ENCODE measurements at regions not wholly inside any gene's neighbourhood (a gene's known extent, or its start where the extent isn't known, plus 50 kb on each side); places are given as distances from the start of the nearest gene placed in this dataset.

DNA sequence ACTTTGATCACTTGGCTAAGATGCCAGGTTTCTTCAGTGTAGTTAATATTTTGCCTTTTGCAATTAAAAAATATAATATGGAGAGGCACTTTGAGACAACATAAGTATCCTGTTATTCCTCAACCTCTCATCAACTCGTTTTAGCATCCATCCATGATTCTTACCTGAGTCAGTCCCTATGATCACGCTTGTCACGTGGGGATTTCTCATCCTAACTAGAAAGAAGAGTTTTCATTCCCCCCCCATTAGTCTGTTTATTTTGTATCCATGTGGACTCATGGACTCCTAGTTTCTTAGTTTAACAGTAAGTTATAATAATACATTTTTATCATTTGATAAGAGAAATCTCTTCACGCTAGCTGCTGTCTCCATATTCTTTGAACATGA lies 110.3 kb downstream of the SLC25A47 start:
- Histone ChIP-seq H3K9me3 (no peaks in the 10 kb centered on the region), H3K27me3 (no peaks in the 10 kb centered on the region), H3K4me3 (no peak overlapping the region), H3K36me3 (no peaks in the 10 kb centered on the region), H3K4me1 (peaks cover 3% of the 10 kb centered on the region), H3K27ac (no peak overlapping the region)
- WGBS = 90% methylated on average over 4 of the region's 4 CpGs
- no peak for TF ChIP-seq EP300 (IDR thresholded peaks at IDR 0.05)
- TF ChIP-seq, protein P1, sequence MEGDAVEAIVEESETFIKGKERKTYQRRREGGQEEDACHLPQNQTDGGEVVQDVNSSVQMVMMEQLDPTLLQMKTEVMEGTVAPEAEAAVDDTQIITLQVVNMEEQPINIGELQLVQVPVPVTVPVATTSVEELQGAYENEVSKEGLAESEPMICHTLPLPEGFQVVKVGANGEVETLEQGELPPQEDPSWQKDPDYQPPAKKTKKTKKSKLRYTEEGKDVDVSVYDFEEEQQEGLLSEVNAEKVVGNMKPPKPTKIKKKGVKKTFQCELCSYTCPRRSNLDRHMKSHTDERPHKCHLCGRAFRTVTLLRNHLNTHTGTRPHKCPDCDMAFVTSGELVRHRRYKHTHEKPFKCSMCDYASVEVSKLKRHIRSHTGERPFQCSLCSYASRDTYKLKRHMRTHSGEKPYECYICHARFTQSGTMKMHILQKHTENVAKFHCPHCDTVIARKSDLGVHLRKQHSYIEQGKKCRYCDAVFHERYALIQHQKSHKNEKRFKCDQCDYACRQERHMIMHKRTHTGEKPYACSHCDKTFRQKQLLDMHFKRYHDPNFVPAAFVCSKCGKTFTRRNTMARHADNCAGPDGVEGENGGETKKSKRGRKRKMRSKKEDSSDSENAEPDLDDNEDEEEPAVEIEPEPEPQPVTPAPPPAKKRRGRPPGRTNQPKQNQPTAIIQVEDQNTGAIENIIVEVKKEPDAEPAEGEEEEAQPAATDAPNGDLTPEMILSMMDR (IDR thresholded peaks at IDR 0.05) = no peak
- no peak for TF ChIP-seq POLR2A (IDR thresholded peaks at IDR 0.05)
- TF ChIP-seq POLR2AphosphoS5 (IDR thresholded peaks at IDR 0.05) = no peak
- DNase-seq (ENCODE audit: low spot score in 2 of 2) = no peak

DNA sequence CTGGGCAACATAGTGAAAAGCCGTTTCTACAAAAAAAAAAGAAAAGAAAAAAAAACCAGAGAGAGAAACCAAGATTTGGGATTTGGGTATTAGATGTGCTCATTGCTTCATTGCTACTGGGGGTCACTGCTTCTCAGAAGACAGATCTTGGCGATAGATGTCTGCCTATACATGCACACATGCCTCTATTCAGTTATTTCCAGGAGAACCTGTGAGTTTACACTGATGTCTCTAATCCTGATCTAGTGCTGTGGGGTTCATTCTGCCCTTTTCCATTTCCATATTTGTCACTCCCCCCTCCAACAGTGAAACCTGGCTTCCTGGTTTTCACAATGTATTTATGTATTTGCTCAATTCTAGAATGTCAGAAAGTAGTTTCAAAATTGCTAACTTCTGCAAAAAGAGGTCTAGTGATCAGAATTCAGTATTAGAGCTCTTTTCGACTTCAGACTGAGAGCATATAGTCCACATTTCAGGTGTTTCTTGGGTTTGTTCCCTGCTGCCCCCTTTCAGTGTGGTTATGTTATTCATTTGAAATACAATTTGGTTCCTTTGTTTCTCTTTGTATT lies 111.0 kb downstream of the SLC25A47 start:
- no peaks in the 10 kb centered on the region for H3K27me3 ChIP-seq
- H3K27ac ChIP-seq = no peak overlapping the region
- 91% methylated on average over 3 of the region's 3 CpGs for WGBS
- H3K36me3 ChIP-seq = no peaks in the 10 kb centered on the region
- TF ChIP-seq EP300 (IDR thresholded peaks at IDR 0.05) (no peak), POLR2AphosphoS5 (IDR thresholded peaks at IDR 0.05) (no peak), POLR2A (IDR thresholded peaks at IDR 0.05) (no peak)
- TF ChIP-seq, protein P1 (IDR thresholded peaks at IDR 0.05) = no peak
- DNase-seq (ENCODE audit: low spot score in 2 of 2) = no peak
- H3K9me3 ChIP-seq = no peaks in the 10 kb centered on the region
- no peak overlapping the region for H3K4me3 ChIP-seq
- peaks cover 10% of the 10 kb centered on the region for H3K4me1 ChIP-seq

DNA sequence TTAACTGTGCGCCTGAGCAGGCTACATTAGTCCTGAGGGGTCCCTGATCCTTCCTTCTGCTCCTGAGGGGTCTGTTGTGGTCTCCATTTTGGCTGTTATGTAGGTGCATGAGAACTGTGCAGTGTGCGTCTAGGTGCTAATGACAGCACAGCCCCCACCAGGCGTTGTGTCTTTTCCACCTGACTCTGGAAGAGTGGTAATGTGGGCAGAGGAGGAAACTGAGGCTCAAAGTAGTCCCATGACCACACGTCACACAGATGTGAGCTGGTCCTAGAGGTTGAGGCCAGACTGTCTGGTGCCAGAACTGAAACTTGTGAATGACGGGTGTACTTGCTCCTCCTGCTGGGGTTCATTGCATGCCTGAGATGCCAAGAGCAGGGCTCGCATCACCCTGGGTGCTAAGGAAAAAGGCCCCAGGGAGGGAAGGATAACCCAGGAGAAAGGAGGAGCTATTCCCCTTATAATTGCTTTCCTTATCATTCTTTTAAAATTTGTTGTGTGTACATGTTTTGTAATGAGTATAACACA lies 111.8 kb downstream of the SLC25A47 start:
- no peak for DNase-seq (ENCODE audit: low spot score in 2 of 2)
- Histone ChIP-seq H3K36me3 (no peaks in the 10 kb centered on the region), H3K4me3 (no peak overlapping the region), H3K27ac (no peak overlapping the region), H3K4me1 (peaks cover 19% of the 10 kb centered on the region), H3K9me3 (no peaks in the 10 kb centered on the region), H3K27me3 (no peaks in the 10 kb centered on the region)
- 90% methylated on average over 6 of the region's 6 CpGs for WGBS
- TF ChIP-seq POLR2A (IDR thresholded peaks at IDR 0.05) = no peak
- TF ChIP-seq POLR2AphosphoS5 (IDR thresholded peaks at IDR 0.05) = no peak
- TF ChIP-seq, protein P1 (IDR thresholded peaks at IDR 0.05) = no peak
- TF ChIP-seq EP300 (IDR thresholded peaks at IDR 0.05) = no peak

DNA sequence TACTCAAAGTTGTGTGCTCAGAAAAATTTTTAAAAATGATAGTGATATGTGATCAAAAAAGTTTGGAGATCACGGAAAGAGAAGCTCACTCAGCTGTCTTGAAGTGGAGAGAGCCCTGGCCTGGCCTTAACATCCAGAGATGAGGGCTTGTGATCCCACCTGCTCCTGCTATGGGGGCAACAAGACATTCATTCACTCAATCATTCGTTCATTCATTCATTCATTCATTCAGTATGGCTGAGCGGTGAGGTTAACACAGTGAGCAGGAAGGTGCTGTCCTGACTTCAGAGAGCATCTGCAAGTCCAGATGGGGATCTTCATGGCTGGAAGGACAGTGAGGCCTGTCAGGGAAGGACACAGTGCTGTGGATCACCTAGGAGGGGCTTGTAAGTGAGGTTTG lies 112.3 kb downstream of the SLC25A47 start:
- WGBS = 88% methylated on average over 3 of the region's 3 CpGs
- Histone ChIP-seq H3K4me3 (no peak overlapping the region), H3K27me3 (no peaks in the 10 kb centered on the region), H3K36me3 (no peaks in the 10 kb centered on the region), H3K27ac (no peak overlapping the region), H3K9me3 (no peaks in the 10 kb centered on the region), H3K4me1 (peaks cover 24% of the 10 kb centered on the region)
- TF ChIP-seq, protein P1 (IDR thresholded peaks at IDR 0.05) = no peak
- TF ChIP-seq EP300 (IDR thresholded peaks at IDR 0.05) = no peak
- TF ChIP-seq POLR2A (IDR thresholded peaks at IDR 0.05) = no peak
- no peak for TF ChIP-seq POLR2AphosphoS5 (IDR thresholded peaks at IDR 0.05)
- no peak for DNase-seq (ENCODE audit: low spot score in 2 of 2)

DNA sequence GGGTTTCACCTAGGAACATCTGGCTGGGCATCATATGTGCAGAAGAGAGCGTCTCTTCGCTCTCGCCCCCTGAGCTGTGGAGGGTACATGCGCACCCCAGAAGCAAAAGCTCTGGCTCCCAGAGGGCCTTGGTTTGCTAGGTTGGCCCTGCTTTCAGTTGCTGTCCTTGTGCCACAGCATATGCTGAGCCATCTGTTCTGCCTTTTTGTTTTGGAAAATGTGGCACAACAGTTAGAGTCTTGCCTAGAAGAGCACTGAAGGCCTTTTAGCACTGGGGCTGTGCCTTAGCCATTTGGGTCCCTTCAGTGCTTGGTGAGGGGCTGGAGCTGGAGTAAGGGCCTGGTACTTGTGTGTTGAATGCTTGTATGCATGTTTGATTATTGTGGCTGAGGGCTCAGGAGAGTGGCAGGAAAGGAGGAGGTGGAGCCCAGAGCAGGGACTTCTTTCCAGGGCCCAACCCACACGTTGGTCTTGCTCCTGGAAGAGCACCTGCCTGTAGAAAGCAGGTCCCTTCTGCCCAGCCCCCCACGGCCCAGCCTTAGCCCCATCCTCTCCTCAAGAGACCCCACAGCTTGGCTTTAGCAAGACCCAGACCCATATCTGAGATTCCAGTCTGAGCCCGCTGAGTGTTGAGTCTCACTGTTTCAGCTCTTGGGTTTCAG lies 113.7 kb downstream of the SLC25A47 start:
- TF ChIP-seq POLR2A (IDR thresholded peaks at IDR 0.05) (no peak), EP300 (IDR thresholded peaks at IDR 0.05) (no peak), POLR2AphosphoS5 (IDR thresholded peaks at IDR 0.05) (no peak)
- TF ChIP-seq, protein P1 (IDR thresholded peaks at IDR 0.05) = no peak
- Histone ChIP-seq H3K4me1 (peaks cover 32% of the 10 kb centered on the region), H3K27ac (no peak overlapping the region), H3K36me3 (no peaks in the 10 kb centered on the region), H3K9me3 (no peaks in the 10 kb centered on the region), H3K4me3 (no peak overlapping the region), H3K27me3 (no peaks in the 10 kb centered on the region)
- no peak for DNase-seq (ENCODE audit: low spot score in 2 of 2)
- 100% methylated on average over 6 of the region's 7 CpGs for WGBS
